HepG2 (cell line): ENCODE measurements at regions not wholly inside any gene's neighbourhood (a gene's known extent, or its start where the extent isn't known, plus 50 kb on each side); places are given as distances from the start of the nearest gene placed in this dataset.

ENCODE experiments used
- ATAC-seq: fragments of 200-7000 bp; cut with Tn5 transposase; 3 replicates; pipeline ENCODE4 v1.9.1; 2020; ENCODE audit warnings: mild to moderate bottlenecking, moderate library complexity
- BruUV-seq: library from RNA; stranded (reverse); fragments of 400-500 nt; replicated peaks from 2 replicates; lab custom pipeline; 2021; lab: Mats Ljungman, UMichigan
- CTCF ChIA-PET: fragments of 300-600 bp; formaldehyde crosslinking; extraction: SDS; loops from one replicate; lab custom pipeline; 2021; ENCODE audit warnings: low total read pairs, inconsistent platforms, low intra/inter-chr PET ratio; lab: Yijun Ruan, JAX
- POLR2A ChIA-PET: fragments of 350-600 bp; sonication (Branson Sonifier 250); formaldehyde crosslinking; loops from one replicate; lab custom pipeline; 2020; ENCODE audit warnings: antibody characterized with exemption, inconsistent platforms; lab: Yijun Ruan, JAX
- DNase-seq: peaks from one replicate; pipeline ENCODE4 v3.0.0-alpha.2; 2015; ENCODE audit warnings: low spot score
- FAIRE-seq: peaks from 3 replicates; lab custom pipeline; 2011; peaks lifted over from hg19 to GRCh38; lab: Jason Lieb, UNC
- H2AFZ ChIP-seq: one replicate; pipeline ENCODE4 v1.6.1; 2011; ENCODE audit warnings: low read length, inconsistent platforms
- H3K27ac ChIP-seq: fragments of 300-600 bp; 3 replicates; pipeline ENCODE4 v1.8.0; 2011; ENCODE audit warnings: mixed run types, mild to moderate bottlenecking, mixed read lengths, low read length, inconsistent platforms; ENCODE audit not compliant: insufficient read depth; ENCODE audit errors: extremely low read length
- H3K27me3 ChIP-seq, 2 experiments: fragments of 200-600 bp in 1 of 2; 2 replicates in 1 of 2; 3 replicates in 1 of 2; pipeline versions ENCODE4 v1.6.0 to v1.8.0; 2011; ENCODE audit warnings: low read length in 2 of 2, mild to moderate bottlenecking in 2 of 2, moderate library complexity in 2 of 2, inconsistent platforms in 1 of 2; ENCODE audit not compliant: insufficient read depth in 2 of 2, control insufficient read depth in 1 of 2
- H3K36me3 ChIP-seq, 2 experiments: fragments of 200-600 bp in 1 of 2; replicated peaks in 1 of 2; 2 replicates in 1 of 2; 3 replicates in 1 of 2; pipeline versions ENCODE4 v1.5.1 to v1.8.0; 2011; ENCODE audit warnings: low read length in 2 of 2, inconsistent platforms in 1 of 2; ENCODE audit not compliant: insufficient read depth in 2 of 2, control insufficient read depth in 1 of 2
- H3K4me1 ChIP-seq: 2 replicates; pipeline ENCODE4 v1.5.1; 2012; ENCODE audit warnings: low read length, inconsistent platforms; ENCODE audit not compliant: insufficient read depth
- H3K4me2 ChIP-seq: 2 replicates; pipeline ENCODE4 v1.6.0; 2011; ENCODE audit warnings: low read depth, low read length, inconsistent platforms
- H3K4me3 ChIP-seq, 3 experiments: fragments of 200-600 bp in 1 of 3; sonication (generic), shearing (Covaris generic) in 1 of 3; replicated peaks in 1 of 3; 2 replicates each; pipeline ENCODE4 v1.5.1; 2011 to 2016; ENCODE audit warnings: low read length in 3 of 3, inconsistent platforms in 2 of 3, low read depth in 2 of 3, mild to moderate bottlenecking in 2 of 3, control low read depth in 1 of 3, mixed read lengths in 1 of 3; ENCODE audit not compliant: insufficient read depth in 1 of 3
- H3K79me2 ChIP-seq: one replicate; pipeline ENCODE4 v1.6.1; 2011; ENCODE audit warnings: low read length, inconsistent platforms; ENCODE audit not compliant: insufficient read depth
- H3K9ac ChIP-seq: 2 replicates; pipeline ENCODE4 v1.6.0; 2011; ENCODE audit warnings: mild to moderate bottlenecking, low read depth, low read length, inconsistent platforms; ENCODE audit not compliant: insufficient read depth
- H3K9me3 ChIP-seq: 2 replicates; pipeline ENCODE4 v1.5.1; 2012; ENCODE audit warnings: mild to moderate bottlenecking, low read length
- H4K20me1 ChIP-seq: 2 replicates; pipeline ENCODE4 v1.6.0; 2011; ENCODE audit warnings: inconsistent platforms, mild to moderate bottlenecking, low read length, moderate library complexity; ENCODE audit not compliant: insufficient read depth
- EHMT2 ChIP-seq: fragments of 200-600 bp; sonication (generic); IDR thresholded peaks from 2 replicates; pipeline ENCODE4 v1.7.0; 2017; ENCODE audit warnings: antibody characterized with exemption, low read depth, low read length, borderline replicate concordance
- GABPB1 ChIP-seq: IDR thresholded peaks from 2 replicates; pipeline ENCODE4 v1.6.1; 2016; ENCODE audit warnings: mild to moderate bottlenecking, missing genetic modification reagents, moderate library complexity, missing compliant biosample characterization
- GTF2F1 ChIP-seq: fragments of 150-350 bp; IDR thresholded peaks from 2 replicates; pipeline ENCODE4 v1.6.1; 2014; ENCODE audit warnings: low read length
- NFKB2 ChIP-seq: sonication (generic); formaldehyde crosslinking; IDR thresholded peaks from 2 replicates; pipeline ENCODE4 v1.4.0; 2020; ENCODE audit warnings: missing genetic modification reagents, borderline replicate concordance
- ZNF234 ChIP-seq: sonication (generic); formaldehyde crosslinking; conservative IDR thresholded peaks from 2 replicates; pipeline ENCODE4 v1.5.1; 2020; ENCODE audit warnings: mild to moderate bottlenecking, missing genetic modification reagents
- ZNF235 ChIP-seq: sonication (generic); formaldehyde crosslinking; IDR thresholded peaks from 2 replicates; pipeline ENCODE4 v1.8.1; 2023; ENCODE audit warnings: mild to moderate bottlenecking, missing genetic modification reagents, borderline replicate concordance
- ZNF703 ChIP-seq: sonication (generic); formaldehyde crosslinking; IDR thresholded peaks from 2 replicates; pipeline ENCODE4 v1.5.1; 2020; ENCODE audit warnings: missing genetic modification reagents, mild to moderate bottlenecking, moderate library complexity, borderline replicate concordance
- WGBS: methylation state at CpG from one replicate; pipeline ENCODE4 v1.1.6; 2017; ENCODE audit warnings: low lambda C conversion rate; 5-methylcytosine and 5-hydroxymethylcytosine counted together
- in situ Hi-C: cut with HindIII; loops from 2 replicates; pipeline ENCODE4 v1.10.0; 2017; ENCODE audit warnings: low pct_unique_long_range_greater_than_20kb; ENCODE audit not compliant: extremely low pct_ligation_motif_present
- intact Hi-C: fragments of 100-400 bp; cut with micrococcal nuclease; formaldehyde crosslinking; loops from one replicate; pipeline ENCODE4 v1.10.0; 2022; ENCODE audit not compliant: unreplicated experiment
- TF ChIP-seq, protein P1 (sequence below): sonication (generic); formaldehyde crosslinking; IDR thresholded peaks from 2 replicates; pipeline ENCODE4 v1.4.0; 2020; ENCODE audit warnings: missing genetic modification reagents
- TF ChIP-seq, protein P2 (sequence below): sonication (generic); formaldehyde crosslinking; IDR thresholded peaks from 2 replicates; pipeline ENCODE4 v1.8.0; 2022; ENCODE audit warnings: missing genetic modification reagents, mild to moderate bottlenecking, inconsistent platforms, borderline replicate concordance

DNA sequence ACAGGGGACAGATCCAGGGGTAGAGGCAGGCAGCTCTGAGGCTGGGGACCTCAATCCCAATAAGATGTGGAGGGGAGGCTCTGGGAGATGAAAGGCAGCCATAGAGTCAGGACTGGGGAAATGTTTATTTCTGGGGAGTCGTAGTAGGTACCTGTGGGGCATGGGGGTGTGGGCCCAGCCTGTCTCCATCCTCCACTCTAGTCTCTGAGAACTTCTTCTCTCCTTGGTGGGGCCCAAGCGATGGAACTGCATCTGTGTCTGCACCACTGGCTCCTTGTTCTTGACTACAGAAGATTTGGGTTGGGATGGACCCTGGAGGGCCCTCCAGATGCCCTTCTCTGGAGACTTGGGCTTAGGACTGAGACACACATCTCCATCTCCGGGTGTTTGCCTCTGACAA lies 953.9 kb upstream of the ZNF722 start:
- TF ChIP-seq, protein P1, sequence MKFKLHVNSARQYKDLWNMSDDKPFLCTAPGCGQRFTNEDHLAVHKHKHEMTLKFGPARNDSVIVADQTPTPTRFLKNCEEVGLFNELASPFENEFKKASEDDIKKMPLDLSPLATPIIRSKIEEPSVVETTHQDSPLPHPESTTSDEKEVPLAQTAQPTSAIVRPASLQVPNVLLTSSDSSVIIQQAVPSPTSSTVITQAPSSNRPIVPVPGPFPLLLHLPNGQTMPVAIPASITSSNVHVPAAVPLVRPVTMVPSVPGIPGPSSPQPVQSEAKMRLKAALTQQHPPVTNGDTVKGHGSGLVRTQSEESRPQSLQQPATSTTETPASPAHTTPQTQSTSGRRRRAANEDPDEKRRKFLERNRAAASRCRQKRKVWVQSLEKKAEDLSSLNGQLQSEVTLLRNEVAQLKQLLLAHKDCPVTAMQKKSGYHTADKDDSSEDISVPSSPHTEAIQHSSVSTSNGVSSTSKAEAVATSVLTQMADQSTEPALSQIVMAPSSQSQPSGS, result no peak
- TF ChIP-seq, protein P2, sequence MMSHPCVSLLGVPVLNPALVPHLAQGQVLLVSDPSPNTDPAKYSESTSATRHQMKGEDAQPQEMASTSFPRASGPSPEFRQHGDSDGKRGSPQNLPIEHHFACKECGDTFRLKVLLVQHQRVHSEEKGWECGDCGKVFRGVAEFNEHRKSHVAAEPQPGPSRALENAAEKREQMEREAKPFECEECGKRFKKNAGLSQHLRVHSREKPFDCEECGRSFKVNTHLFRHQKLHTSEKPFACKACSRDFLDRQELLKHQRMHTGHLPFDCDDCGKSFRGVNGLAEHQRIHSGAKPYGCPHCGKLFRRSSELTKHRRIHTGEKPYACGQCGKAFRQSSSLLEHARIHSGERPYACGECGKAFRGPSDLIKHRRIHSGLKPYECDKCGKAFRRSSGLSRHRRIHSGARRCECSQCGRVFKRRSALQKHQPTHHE (CRISPR knock-in tag), result no peak
- TF ChIP-seq GTF2F1, result no peak
- H3K27me3 ChIP-seq, result no peaks in the 10 kb centered on the region
- ChIA-PET POLR2A (no interaction called here), CTCF (no interaction called here)
- no TSS peak for BruUV-seq
- in situ Hi-C loops (no loop called here), intact Hi-C loops (no loop called here)
- H2AFZ ChIP-seq, result no peak overlapping the region
- H3K9me3 ChIP-seq, result peaks cover 99% of the 10 kb centered on the region
- WGBS, result 30% methylated on average over 2 of the region's 3 CpGs
- no peaks in the 10 kb centered on the region for H3K79me2 ChIP-seq
- ATAC-seq (no peak), FAIRE-seq (no peak), DNase-seq (no peak)
- H3K4me2 ChIP-seq, result no peak overlapping the region
- H3K36me3 ChIP-seq, result no peaks in the 10 kb centered on the region
- H4K20me1 ChIP-seq, result no peaks in the 10 kb centered on the region
- H3K4me1 ChIP-seq, result no peaks in the 10 kb centered on the region
- no peak overlapping the region for H3K4me3 ChIP-seq
- H3K9ac ChIP-seq, result no peak overlapping the region
- H3K27ac ChIP-seq, result no peak overlapping the region

DNA sequence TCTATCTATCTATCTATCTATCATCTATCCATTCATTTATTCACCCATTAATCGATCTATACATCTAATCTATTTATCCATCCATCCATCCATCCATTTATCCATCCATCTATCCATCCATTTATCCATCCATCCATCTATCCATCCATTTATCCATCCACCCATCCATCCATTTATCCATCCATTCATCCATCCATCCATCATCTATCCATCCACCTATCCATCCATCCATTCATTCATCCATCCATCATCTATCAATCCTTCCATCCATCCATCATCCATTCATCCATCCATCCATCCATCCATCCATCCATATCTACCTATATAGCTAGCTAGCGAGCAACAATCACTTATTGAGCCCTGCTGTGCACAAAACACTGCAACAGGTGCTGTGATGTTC lies 953.1 kb upstream of the ZNF722 start:
- CTCF ChIA-PET, result no interaction called here
- FAIRE-seq, result no peak
- ATAC-seq, result no peak

More for the DNA sequence above, 953.1 kb upstream of the ZNF722 start:
- no peak for DNase-seq
- no peak overlapping the region for H3K4me2 ChIP-seq
- no peak overlapping the region for H3K9ac ChIP-seq
- H3K79me2 ChIP-seq, result no peaks in the 10 kb centered on the region
- no peak overlapping the region for H2AFZ ChIP-seq
- no peak overlapping the region for H3K27ac ChIP-seq
- in situ Hi-C loops, result no loop called here
- H3K27me3 ChIP-seq, result no peaks in the 10 kb centered on the region
- H4K20me1 ChIP-seq, result no peaks in the 10 kb centered on the region
- intact Hi-C loops, result no loop called here
- H3K4me1 ChIP-seq, result no peaks in the 10 kb centered on the region
- H3K4me3 ChIP-seq, result no peak overlapping the region
- H3K9me3 ChIP-seq, result peaks cover 99% of the 10 kb centered on the region
- 0% methylated on average over 2 of the region's 2 CpGs for WGBS
- H3K36me3 ChIP-seq, result no peaks in the 10 kb centered on the region
- POLR2A ChIA-PET, result no interaction called here
- no TSS peak for BruUV-seq
- TF ChIP-seq ZNF703 (no peak), ZNF234 (CRISPR knock-in tag) (no peak), ZNF235 (CRISPR knock-in tag) (no peak), EHMT2 (no peak), GABPB1 (CRISPR knock-in tag) (no peak), NFKB2 (CRISPR knock-in tag) (no peak)
